ENCODE measurements at regions not wholly inside any gene's neighbourhood (a gene's known extent, or its start where the extent isn't known, plus 50 kb on each side); places are given as distances from the start of the nearest gene placed in this dataset.
"Not testable (repeated sequence)": the region's sequence is repeated elsewhere in the genome, so short reads cannot be mapped to it uniquely, and the experiment has no call there.

DNA sequence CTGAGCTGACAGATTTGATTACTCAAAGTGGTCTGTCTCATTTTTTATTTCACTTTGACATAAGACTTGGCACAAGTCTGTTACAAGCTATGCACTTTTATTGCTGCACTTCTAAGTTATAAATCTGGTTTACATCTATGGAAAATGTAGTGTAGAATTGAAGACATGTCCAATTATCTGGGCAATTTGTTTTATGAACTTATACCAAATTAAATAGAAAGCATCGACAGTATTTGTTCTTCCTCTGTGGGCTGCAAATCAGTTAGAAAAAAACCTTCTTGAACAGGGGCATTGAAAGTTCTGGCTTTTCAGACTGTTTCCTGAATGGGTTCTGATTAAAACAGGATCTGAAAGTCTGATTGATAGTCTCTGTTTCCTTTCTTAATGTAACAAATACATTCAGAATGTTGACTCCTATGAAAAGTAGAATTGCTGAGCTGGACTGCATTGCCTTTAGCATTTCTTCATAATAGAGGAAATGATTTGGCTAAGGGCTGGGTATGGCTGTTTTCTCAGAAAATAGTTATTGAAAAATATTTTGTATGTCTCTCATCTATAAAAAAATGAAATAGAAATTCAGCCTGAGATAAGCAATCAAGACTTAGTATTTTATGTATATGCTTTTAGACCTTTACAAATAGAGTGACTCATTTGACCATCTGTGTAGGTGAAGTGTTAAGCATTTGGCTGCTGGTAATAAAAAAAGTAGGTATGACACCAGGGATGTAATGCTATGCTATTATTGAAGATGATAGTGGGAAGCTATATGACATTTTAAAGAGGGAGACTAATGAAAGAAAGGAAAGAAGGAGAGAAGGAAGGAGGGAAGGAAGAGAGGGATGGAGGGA, 210.9 kb upstream of the SPRY2 start:
- no peak for DNase-seq

DNA sequence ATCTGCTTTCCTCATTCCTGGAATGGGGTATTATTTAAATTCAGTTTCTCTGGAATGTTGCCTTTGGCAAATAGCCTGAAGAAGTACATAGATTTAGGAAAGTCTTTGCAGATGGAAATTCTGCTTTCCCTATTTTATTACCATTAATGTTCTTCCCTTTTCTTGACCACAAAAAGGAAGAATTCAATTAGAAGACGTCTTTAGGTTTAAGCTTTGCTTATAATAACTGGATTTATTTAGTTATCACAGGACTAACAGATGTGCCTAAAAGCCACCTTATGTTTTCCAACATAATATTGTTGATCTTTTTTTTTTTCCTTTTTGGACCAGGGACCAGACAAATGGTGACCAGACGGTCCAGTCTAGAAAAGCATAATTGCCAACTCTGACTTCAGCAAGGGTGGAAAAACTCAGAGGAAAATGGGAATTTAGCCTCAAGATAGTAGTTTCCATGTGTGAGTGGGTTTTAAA, 210.1 kb upstream of the SPRY2 start:
- no peak for DNase-seq

DNA sequence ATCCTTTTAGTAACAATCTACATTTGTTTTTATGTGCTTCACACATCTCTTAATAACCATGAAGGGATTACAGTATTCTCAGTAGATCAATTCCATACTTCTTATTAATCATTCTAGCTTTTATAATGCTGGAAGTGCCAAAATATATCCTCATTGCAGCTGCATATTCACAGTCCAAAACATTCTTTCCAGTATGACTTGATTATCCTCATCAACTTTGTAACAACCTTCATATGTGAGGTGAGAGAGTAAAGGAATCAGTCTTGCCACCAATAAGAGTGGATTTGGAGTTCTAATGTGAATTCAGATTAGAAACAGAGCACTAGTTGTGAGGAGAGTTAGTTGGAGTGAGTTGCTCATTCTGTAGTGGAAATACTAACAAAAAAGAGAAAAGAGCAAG, 208.0 kb upstream of the SPRY2 start:
- no peak for DNase-seq

DNA sequence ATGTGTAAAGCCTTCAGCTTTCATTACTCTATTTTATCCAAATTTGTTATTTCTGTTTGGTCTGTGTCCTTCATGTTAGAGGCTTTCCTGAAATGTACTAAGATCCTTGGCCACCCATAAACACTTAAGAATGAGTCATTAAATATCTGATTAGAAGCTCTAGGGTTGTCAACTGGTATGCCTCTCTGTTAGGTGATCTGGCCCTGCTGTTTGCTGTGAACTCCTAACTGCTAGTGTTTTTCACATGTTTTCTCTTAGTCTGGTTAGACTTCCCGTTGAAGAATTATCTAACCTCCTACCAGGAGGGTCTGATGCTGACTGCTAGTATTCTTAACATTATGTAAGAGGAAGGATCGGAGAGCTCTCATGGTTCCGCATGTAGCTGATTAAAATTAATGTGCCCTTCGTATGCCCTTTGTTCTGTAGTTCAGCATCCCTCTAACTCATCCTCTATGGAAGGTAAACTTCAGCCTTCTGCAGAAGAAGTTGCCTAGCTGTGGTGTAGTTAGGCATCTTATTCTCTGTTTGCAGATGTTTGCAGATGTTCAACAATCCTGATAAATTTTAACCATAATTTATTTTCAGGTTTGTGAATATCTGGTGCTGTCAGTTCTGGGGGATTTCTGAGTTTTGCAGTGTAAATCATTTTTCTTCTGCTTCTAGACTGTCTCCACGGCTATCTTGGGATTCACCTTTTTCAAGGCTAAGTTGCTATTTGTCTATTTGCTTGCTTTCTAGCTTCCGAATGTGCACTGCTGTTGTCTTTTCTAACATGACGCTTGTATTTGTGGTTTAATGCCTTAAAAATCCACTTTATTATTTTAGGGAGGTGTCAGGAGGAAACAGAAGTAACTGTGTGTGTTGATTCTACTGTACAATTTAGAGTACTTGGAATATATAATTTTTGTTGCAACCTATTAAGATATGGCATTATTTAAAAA, 207.2 kb upstream of the SPRY2 start:
- no peak for DNase-seq

DNA sequence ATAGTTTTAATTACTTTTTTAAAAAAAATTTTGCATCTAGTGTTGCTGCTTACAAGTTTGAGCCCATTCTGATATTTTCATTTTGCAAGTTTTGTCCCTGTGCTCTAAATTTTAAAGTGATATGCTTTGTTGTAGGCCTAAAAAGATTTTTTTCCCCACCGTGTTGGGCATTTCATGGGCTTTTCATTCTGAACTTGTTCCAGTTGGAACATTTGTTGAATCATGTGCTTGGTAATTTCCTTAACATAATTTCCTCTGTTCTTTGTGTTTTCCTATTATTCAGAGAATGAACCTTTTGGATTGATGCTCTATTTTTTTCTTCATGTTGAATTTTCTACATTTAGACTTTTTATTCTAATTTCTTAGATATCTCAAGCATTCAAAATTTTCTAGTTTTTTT, 206.4 kb upstream of the SPRY2 start:
- DNase-seq: no peak

DNA sequence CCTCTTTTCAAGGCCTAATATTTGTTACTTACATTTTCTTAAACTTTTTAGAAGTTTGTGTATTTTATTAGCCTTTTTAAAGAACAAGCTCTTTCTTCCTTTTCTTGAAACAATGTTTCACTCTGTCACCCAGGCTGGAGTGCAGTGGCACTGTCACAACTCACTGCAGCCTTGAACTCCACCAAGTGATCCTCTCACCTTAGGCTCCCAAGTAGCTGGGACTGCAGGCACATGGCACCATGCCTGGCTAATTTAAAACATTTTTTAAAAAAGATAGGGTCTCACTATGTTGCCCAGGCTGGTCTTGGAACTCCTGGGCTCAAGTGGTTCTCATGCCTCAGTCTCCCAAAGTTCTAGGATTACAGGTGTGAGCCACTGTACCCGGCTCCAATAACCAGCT, 192.2 kb upstream of the SPRY2 start:
- DNase-seq: no peak

DNA sequence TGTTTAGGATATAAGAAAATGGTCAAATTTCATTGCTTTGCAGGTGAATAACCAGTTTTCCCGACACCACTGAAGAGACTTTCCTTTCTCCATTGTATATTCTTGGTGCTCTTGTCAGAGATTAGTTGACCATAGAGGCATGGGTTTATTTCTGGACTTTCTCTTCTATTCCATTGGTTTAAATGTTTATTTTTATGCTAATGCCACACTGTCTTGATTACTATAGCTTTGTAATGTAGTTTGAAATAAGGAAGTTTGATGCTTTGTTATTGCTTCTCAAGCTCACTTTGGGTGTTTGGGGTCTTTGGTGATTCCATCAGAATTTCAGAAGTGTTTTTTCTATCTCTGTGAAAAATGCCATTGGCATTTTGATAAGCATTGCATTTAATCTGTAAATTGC, 190.0 kb upstream of the SPRY2 start:
- no peak for DNase-seq

DNA sequence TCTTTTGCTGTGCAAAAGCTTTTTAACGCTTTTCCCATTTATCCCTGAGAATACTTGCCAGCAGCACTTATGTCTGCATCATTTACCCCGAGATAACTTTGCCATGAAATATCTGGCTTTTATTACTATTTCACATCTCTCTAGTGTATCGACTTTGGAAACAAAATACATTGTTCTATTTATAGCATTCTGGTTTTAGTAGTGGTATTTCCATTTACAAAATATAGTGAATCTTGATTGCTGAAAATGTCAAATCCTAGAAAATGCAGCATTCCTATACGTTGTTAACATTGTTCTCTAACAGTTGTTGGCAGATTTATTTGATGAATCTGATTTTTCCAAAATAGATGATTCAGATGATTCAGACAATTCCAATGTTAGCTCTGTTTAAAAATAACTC, 189.3 kb upstream of the SPRY2 start:
- DNase-seq: no peak

DNA sequence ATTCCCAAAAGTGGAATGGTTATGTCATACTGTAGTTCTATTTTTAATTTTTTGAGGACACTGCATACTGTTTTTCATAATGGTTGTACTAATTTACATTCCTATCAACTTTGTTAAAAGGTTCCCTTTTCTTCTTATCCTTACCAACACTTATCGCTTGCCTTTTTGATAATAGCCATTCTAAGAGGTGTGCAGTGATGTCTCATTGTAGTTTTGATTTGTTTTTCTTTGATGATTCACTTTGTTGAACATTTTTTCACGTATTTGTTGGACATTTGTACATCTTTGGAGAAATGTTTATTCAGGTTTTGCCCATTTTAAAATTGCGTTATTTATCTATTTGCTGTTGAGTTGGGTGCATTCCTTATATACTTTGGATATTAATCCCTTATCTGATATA, 188.8 kb upstream of the SPRY2 start:
- DNase-seq: no peak

DNA sequence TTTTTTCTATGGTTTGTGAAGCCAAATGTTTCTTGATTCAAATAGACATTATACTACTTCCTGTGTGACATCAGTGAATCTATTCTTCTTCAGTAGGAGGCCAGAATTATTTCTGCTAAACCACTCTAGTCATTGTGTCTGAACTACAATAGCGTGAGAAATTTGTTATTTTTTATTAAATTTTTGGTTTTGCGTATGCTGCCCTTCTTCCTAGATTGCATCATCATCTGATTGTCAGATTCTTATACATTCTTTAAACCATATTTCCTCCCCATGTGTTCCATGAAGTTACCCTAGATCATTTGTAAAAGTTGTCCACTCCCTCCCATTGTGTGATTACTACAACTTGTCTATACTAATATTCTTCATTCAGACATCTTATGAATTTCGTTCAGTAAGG, 187.8 kb upstream of the SPRY2 start:
- no peak for DNase-seq

DNA sequence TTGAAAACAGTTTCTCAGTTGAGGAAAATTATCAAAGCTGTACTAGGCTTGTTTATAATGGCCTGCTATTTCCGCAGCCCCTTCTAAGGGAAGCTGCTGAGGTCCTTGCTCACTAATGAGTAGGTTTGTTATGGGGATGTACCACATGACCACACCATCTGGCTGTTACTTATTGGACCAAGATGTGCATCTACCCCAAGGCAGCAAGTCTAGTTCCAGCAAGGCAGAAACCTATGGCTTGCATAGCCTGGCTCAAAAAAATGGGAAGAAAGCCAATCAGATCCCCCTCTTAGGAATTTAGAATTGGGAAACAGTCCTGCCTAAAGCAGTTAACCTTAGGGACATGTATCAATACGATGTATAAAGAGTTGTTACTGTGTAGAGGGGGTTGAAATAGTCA, 186.5 kb upstream of the SPRY2 start:
- no peak for DNase-seq

DNA sequence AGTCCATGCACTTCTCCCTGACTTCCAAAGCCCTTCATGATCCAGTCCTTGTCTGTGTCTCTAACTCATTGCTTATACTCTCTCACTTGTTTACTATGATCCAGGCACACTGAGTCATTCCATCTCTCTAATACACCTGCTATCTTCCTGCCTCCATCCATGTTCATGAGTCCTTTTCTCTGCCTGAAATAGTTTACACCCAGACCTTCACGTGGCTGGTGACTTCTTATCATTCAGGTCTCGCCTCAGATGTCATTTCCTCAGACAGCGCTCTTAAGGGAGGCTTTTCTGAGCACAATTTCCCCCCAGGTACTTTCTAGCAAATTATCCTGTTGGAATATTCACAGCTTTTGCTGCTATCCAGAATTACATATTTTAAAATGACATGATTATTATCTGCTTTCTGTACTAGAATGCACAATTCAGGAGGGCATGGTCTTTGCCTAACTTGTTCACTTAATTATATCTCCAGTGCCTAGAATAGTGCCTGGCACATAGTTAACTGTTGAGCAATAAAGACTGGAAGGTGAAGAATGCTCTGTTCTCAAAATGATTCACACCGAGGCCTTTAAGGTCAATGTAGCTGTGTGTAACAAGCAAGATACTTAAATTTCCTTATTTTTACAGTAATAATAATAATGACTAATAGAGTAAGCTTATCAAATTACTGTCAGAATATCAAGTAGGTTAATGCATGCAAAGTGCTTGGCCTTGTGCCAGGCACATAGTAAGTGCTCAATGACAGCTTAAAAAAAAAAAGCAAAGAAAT, 183.7 kb upstream of the SPRY2 start:
- no peak for DNase-seq

DNA sequence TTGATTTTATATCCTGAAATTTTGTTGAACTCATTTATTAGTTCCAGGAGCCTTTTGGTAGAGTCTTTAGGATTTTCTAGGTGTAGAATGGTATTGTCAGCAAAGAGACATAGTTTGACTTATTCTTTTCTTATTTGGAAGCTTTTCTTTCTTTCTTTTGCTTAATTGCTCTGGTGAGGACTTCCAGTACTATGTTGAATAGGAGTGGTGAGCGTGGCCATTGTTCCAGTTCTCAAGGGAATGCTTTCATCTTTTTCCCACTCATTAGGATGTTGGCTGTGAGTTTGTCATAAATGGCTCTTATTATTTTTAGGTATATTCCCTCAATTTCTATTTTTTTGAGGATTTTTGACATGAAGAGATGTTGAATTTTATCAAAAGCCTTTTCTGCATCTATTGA, 182.2 kb upstream of the SPRY2 start:
- no peak for DNase-seq

DNA sequence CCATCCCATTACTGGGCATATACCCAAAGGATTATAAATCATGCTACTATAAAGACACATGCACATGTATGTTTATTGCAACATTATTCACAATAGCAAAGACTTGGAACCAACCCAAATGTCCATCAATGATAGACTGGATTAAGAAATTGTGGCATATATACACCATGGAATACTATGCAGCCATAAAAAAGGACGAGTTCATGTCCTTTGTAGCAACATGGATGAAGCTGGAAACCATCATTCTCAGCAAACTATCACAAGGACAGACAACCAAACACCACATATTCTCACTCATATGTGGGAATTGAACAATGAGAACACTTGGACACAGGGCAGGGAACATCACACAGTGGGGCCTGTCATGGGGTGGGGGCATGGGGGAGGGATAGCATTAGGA, 181.5 kb upstream of the SPRY2 start:
- DNase-seq: not testable (repeated sequence)

DNA sequence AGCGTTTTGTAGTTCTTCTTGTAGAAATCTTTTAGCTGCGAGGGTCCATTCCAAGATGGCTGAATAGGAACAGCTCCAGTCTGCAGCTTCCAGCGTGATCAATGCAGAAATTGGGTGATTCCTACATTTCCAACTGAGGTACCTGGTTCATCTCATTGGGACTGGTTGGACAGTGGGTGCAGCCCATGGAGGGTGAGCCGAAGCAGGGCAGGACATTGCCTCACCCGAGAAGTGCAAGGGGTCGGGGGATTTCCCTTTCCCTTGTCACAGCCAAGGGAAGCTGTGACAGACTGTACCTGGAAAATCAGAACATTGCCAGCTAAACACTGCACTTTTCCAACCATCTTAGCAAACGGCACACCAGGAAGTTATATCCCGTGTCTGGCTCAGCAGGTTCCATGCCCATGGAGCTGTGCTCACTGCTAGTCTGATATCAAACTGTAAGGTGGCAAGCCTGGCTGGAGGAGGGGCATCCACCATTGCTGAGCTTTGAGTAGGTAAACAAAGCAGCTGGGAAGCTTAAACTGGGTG, 176.0 kb upstream of the SPRY2 start:
- no peak for DNase-seq

DNA sequence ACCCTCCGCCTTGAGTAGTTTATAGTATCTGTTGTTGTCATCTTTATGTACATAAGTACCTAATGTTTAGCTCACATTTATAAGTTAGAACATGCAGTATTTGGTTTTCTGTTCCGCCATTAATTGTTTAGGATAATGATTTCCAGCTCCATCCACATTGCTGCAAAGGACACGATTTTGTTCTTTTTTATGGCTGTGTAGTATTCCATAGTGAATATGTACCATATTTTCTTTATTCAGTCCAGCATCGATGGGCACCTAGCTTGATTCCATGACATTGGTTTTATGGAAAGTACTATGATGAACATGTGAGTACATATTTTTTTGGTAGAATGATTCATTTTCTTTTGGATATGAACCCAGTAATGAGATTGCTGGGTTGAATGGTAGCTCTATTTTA, 174.4 kb upstream of the SPRY2 start:
- DNase-seq: no peak

DNA sequence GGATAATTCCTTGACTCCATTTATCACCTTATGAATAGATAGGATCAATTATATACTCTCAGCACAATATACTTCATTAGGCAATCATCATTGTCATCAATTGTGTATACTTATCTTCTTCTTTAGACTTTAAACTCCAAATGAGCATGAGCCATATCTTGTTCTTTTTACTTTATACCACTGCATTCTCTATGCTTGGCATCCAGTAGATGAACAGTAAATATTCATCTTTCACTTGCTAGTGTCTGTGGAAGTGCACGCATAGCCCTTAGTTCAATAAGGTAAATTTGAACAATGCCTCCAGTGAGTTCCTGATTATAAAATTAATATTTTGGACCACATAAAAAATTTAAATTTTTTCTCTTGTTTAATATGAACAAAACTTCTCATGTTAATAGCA, 172.3 kb upstream of the SPRY2 start:
- DNase-seq: no peak

DNA sequence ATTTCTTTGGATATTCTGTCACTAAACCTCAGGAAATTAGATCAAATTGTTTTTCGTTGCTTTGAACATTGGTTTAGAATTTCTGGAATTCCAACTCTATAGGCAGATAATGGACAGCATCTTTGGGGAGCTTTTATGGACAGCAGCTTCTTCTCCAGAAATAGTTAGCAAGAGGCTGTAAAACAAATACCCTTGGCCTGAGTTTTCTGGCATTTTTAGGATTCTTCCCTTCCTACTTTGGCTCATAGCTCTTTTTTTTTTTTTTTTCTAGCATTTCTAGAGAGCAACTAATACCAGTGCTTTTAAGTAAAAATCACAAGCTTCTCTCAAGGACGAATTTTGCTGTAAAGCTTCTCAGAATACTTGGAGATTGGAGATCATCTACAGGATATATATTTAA, 169.8 kb upstream of the SPRY2 start:
- DNase-seq: no peak

DNA sequence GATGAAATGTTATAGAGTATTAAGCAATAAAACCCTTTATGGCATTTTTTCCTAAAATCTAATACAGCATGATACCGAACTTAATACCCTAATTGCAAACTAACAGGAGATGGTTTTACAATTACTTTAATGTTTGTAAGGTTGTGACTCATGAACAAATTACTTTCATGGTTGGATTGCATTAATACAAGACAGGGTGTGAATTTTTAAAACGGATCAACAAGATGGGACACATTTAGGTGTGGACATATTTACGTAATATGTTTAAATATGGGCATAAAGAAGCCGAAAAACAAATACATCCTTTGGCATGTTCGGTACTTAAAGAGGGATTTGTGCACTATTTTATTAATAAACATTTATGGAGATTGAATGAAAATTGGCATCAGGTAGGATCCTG, 168.3 kb upstream of the SPRY2 start:
- no peak for DNase-seq

DNA sequence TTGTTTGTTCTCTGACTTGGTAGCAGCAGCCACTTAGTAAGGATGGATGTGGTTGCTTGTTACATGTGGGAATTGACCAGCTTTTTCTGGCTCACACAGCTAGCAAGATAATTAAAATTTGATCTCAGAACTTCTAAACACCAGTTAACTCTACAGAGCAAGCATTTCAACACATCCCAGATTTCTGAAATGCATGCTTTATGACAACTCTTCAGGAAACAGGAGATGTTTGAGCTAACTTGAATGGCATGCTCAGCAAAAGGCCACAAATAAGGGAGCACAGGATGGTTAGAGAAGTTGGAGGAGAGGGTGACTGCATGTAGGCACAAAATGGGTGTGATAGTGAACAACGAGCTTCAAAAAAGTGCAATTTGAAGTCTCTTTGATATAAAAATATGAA, 167.1 kb upstream of the SPRY2 start:
- no peak for DNase-seq

DNA sequence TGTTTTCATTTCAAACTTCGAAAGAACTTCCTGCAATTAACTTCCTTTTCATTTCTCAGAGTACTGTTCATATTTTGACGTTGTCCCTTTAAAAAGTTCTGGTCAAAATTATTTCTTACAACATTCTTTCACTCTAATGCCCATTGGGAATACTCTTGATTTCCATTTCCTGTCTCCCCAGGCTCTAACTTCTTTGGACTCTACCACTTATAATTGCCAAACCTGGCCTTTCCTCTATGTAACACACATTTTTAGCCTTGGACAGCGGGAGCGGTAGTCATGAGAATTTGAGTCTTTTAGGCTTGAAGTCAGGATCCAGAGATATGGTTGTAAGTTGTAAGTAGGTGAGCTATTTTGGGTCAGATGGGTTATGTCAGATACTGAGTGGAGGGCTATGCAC, 163.5 kb upstream of the SPRY2 start:
- no peak for DNase-seq

DNA sequence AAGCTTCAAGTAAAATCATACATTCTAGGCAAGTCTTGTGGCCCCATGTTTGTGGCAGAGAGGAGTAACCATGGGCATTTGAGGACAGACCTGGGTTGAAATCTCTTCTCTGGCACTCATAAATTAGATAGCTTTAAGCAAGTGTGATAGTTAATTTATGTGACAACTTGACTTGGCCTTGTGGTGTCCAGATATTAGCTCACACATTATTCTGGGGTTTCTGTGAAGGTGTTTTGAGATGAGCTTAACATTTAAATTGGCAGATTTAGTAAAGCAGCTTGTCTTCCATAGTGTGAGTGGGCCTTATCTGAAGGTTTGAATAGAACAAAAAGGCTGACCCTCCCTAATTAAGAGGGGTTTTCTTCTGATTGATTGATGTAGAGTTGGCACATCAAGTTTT, 161.4 kb upstream of the SPRY2 start:
- DNase-seq: no peak

DNA sequence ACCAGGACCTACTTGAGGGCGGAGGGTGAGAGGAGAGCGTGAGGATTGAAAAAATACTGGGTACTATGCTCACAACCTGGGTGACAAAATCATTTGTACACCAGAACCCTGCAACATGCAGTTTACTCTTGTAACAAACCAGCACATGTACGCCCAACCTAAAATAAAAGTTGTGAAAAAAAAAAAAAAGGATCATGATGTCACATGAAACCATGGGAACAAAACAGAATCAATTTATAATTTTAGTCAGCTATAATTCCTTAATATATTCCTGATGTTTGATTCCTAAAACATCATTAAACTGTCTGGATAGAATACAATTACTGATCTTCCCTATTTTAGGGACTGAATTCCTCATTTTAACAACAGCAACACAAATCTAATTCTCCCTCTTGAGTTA, 160.6 kb upstream of the SPRY2 start:
- DNase-seq: no peak

All from GDM1 (cell line).